ENCODE measurements at regions not wholly inside any gene's neighbourhood (a gene's known extent, or its start where the extent isn't known, plus 50 kb on each side); places are given as distances from the start of the nearest gene placed in this dataset.

- Histone ChIP-seq H4K91ac (ENCODE audit: low read depth, low read length) (no peak overlapping the region), H3K18ac (ENCODE audit: low read length) (no peak overlapping the region), H2AFZ (ENCODE audit: insufficient read depth, low read length, poor library complexity) (no peak overlapping the region), H3K79me1 (ENCODE audit: low read length) (no peaks in the 10 kb centered on the region), H3K4ac (ENCODE audit: low read depth, low read length) (no peak overlapping the region), H3K27me3 (ENCODE audit: insufficient read depth, low read length) (no peaks in the 10 kb centered on the region), H3K14ac (ENCODE audit: low read length) (no peak overlapping the region), H3K79me2 (ENCODE audit: control insufficient read depth, insufficient read depth, low read length, poor library complexity) (no peaks in the 10 kb centered on the region), H3K9ac (ENCODE audit: low read length) (no peak overlapping the region), H2BK120ac (ENCODE audit: insufficient read depth, low read length, poor library complexity) (no peak overlapping the region), H4K12ac (ENCODE audit: low read depth, low read length) (no peak overlapping the region), H3K4me2 (ENCODE audit: low read length) (no peak overlapping the region), H2BK12ac (ENCODE audit: low read length) (no peak overlapping the region), H3K4me1 (ENCODE audit: control insufficient read depth in 1 of 2, insufficient read depth in 2 of 2, low read length in 2 of 2) (no peaks in the 10 kb centered on the region), H3K36me3 (ENCODE audit: control insufficient read depth in 1 of 2, insufficient read depth in 2 of 2, low read length in 2 of 2) (no peaks in the 10 kb centered on the region), H4K8ac (ENCODE audit: low read depth, low read length) (no peak overlapping the region), H2BK5ac (ENCODE audit: low read depth, low read length, poor library complexity) (no peak overlapping the region), H3K23ac (ENCODE audit: low read length) (no peak overlapping the region), H2AK5ac (ENCODE audit: low read length) (no peak overlapping the region), H3K9me3 (ENCODE audit: insufficient read depth, low read depth, low read length) (no peaks in the 10 kb centered on the region), H3K4me3 (ENCODE audit: low read depth, low read length) (no peak overlapping the region), H3K27ac (ENCODE audit: low read depth, low read length) (no peak overlapping the region)
- no peak for DNase-seq
- WGBS (ENCODE audit: extremely low coverage, insufficient coverage, insufficient read length): no CpG with 5 or more reads among the region's 3 CpGs
Observed at GRCh38 chr4:178481564-178481963, 1039.3 kb upstream of the AGA start.

GRCh38 chr4:178523038-178523437 is 1080.8 kb upstream of the AGA start:
- no CpG with 5 or more reads among the region's 3 CpGs for WGBS (ENCODE audit: extremely low coverage, insufficient coverage, insufficient read length)
- no peak overlapping the region for H2BK12ac ChIP-seq (ENCODE audit: low read length)
- no peaks in the 10 kb centered on the region for H3K9me3 ChIP-seq (ENCODE audit: insufficient read depth, low read depth, low read length)
- no peak overlapping the region for H3K27ac ChIP-seq (ENCODE audit: low read depth, low read length)
- no peak overlapping the region for H2AK5ac ChIP-seq (ENCODE audit: low read length)
- no peaks in the 10 kb centered on the region for H3K4me1 ChIP-seq (ENCODE audit: control insufficient read depth in 1 of 2, insufficient read depth in 2 of 2, low read length in 2 of 2)
- no peak overlapping the region for H2AFZ ChIP-seq (ENCODE audit: insufficient read depth, low read length, poor library complexity)
- no peak overlapping the region for H2BK5ac ChIP-seq (ENCODE audit: low read depth, low read length, poor library complexity)
- H3K18ac ChIP-seq (ENCODE audit: low read length): no peak overlapping the region
- no peak overlapping the region for H3K23ac ChIP-seq (ENCODE audit: low read length)
- H3K9ac ChIP-seq (ENCODE audit: low read length): no peak overlapping the region
- no peak overlapping the region for H3K4me3 ChIP-seq (ENCODE audit: low read depth, low read length)
- no peak overlapping the region for H4K91ac ChIP-seq (ENCODE audit: low read depth, low read length)
- H3K36me3 ChIP-seq (ENCODE audit: control insufficient read depth in 1 of 2, insufficient read depth in 2 of 2, low read length in 2 of 2): no peaks in the 10 kb centered on the region
- H3K4me2 ChIP-seq (ENCODE audit: low read length): no peak overlapping the region
- no peak overlapping the region for H2BK120ac ChIP-seq (ENCODE audit: insufficient read depth, low read length, poor library complexity)
- no peak overlapping the region for H3K14ac ChIP-seq (ENCODE audit: low read length)
- DNase-seq: no peak
- H3K79me1 ChIP-seq (ENCODE audit: low read length): no peaks in the 10 kb centered on the region
- no peak overlapping the region for H4K12ac ChIP-seq (ENCODE audit: low read depth, low read length)
- no peaks in the 10 kb centered on the region for H3K79me2 ChIP-seq (ENCODE audit: control insufficient read depth, insufficient read depth, low read length, poor library complexity)
- H3K27me3 ChIP-seq (ENCODE audit: insufficient read depth, low read length): no peaks in the 10 kb centered on the region
- no peak overlapping the region for H3K4ac ChIP-seq (ENCODE audit: low read depth, low read length)
- H4K8ac ChIP-seq (ENCODE audit: low read depth, low read length): no peak overlapping the region

- no CpG with 5 or more reads among the region's 3 CpGs for WGBS (ENCODE audit: extremely low coverage, insufficient coverage, insufficient read length)
Observed at GRCh38 chr4:178535939-178536579, 1093.8 kb upstream of the AGA start.

GRCh38 chr4:178553201-178553600 is 1111.0 kb upstream of the AGA start:
- no peak overlapping the region for H3K4ac ChIP-seq (ENCODE audit: low read depth, low read length)
- H3K4me1 ChIP-seq (ENCODE audit: control insufficient read depth in 1 of 2, insufficient read depth in 2 of 2, low read length in 2 of 2): no peaks in the 10 kb centered on the region
- H4K12ac ChIP-seq (ENCODE audit: low read depth, low read length): no peak overlapping the region
- no peak overlapping the region for H4K91ac ChIP-seq (ENCODE audit: low read depth, low read length)
- no peak overlapping the region for H3K4me3 ChIP-seq (ENCODE audit: low read depth, low read length)
- H2BK12ac ChIP-seq (ENCODE audit: low read length): no peak overlapping the region
- no peak overlapping the region for H3K9ac ChIP-seq (ENCODE audit: low read length)
- H3K23ac ChIP-seq (ENCODE audit: low read length): no peak overlapping the region
- H3K36me3 ChIP-seq (ENCODE audit: control insufficient read depth in 1 of 2, insufficient read depth in 2 of 2, low read length in 2 of 2): no peaks in the 10 kb centered on the region
- no peak overlapping the region for H2AK5ac ChIP-seq (ENCODE audit: low read length)
- no peak for DNase-seq
- no peak overlapping the region for H3K18ac ChIP-seq (ENCODE audit: low read length)
- no peaks in the 10 kb centered on the region for H3K79me1 ChIP-seq (ENCODE audit: low read length)
- WGBS (ENCODE audit: extremely low coverage, insufficient coverage, insufficient read length): no CpG with 5 or more reads among the region's 1 CpG
- H3K27me3 ChIP-seq (ENCODE audit: insufficient read depth, low read length): no peaks in the 10 kb centered on the region
- H3K9me3 ChIP-seq (ENCODE audit: insufficient read depth, low read depth, low read length): no peaks in the 10 kb centered on the region
- H2BK120ac ChIP-seq (ENCODE audit: insufficient read depth, low read length, poor library complexity): no peak overlapping the region
- H3K27ac ChIP-seq (ENCODE audit: low read depth, low read length): no peak overlapping the region
- H3K14ac ChIP-seq (ENCODE audit: low read length): no peak overlapping the region
- no peaks in the 10 kb centered on the region for H3K79me2 ChIP-seq (ENCODE audit: control insufficient read depth, insufficient read depth, low read length, poor library complexity)
- no peak overlapping the region for H2AFZ ChIP-seq (ENCODE audit: insufficient read depth, low read length, poor library complexity)
- no peak overlapping the region for H3K4me2 ChIP-seq (ENCODE audit: low read length)
- no peak overlapping the region for H2BK5ac ChIP-seq (ENCODE audit: low read depth, low read length, poor library complexity)
- H4K8ac ChIP-seq (ENCODE audit: low read depth, low read length): no peak overlapping the region

More at GRCh38 chr4:178535939-178536579, 1093.8 kb upstream of the AGA start:
- no peak overlapping the region for H2BK5ac ChIP-seq (ENCODE audit: low read depth, low read length, poor library complexity)
- no peaks in the 10 kb centered on the region for H3K36me3 ChIP-seq (ENCODE audit: control insufficient read depth in 1 of 2, insufficient read depth in 2 of 2, low read length in 2 of 2)
- H3K4me3 ChIP-seq (ENCODE audit: low read depth, low read length): no peak overlapping the region
- H3K79me2 ChIP-seq (ENCODE audit: control insufficient read depth, insufficient read depth, low read length, poor library complexity): no peaks in the 10 kb centered on the region
- no peaks in the 10 kb centered on the region for H3K79me1 ChIP-seq (ENCODE audit: low read length)
- H3K4me1 ChIP-seq (ENCODE audit: control insufficient read depth in 1 of 2, insufficient read depth in 2 of 2, low read length in 2 of 2): no peaks in the 10 kb centered on the region
- no peak overlapping the region for H3K18ac ChIP-seq (ENCODE audit: low read length)
- no peak overlapping the region for H3K14ac ChIP-seq (ENCODE audit: low read length)
- H2AFZ ChIP-seq (ENCODE audit: insufficient read depth, low read length, poor library complexity): no peak overlapping the region
- H3K23ac ChIP-seq (ENCODE audit: low read length): no peak overlapping the region
- H4K12ac ChIP-seq (ENCODE audit: low read depth, low read length): no peak overlapping the region
- no peaks in the 10 kb centered on the region for H3K27me3 ChIP-seq (ENCODE audit: insufficient read depth, low read length)
- H2BK12ac ChIP-seq (ENCODE audit: low read length): no peak overlapping the region
- H4K91ac ChIP-seq (ENCODE audit: low read depth, low read length): no peak overlapping the region
- no peak overlapping the region for H2BK120ac ChIP-seq (ENCODE audit: insufficient read depth, low read length, poor library complexity)
- DNase-seq: no peak
- H3K27ac ChIP-seq (ENCODE audit: low read depth, low read length): no peak overlapping the region
- H4K8ac ChIP-seq (ENCODE audit: low read depth, low read length): no peak overlapping the region
- no peak overlapping the region for H3K4me2 ChIP-seq (ENCODE audit: low read length)
- no peak overlapping the region for H2AK5ac ChIP-seq (ENCODE audit: low read length)
- H3K9ac ChIP-seq (ENCODE audit: low read length): no peak overlapping the region
- H3K4ac ChIP-seq (ENCODE audit: low read depth, low read length): no peak overlapping the region
- H3K9me3 ChIP-seq (ENCODE audit: insufficient read depth, low read depth, low read length): no peaks in the 10 kb centered on the region
